ENCODE measurements at regions not wholly inside any gene's neighbourhood (a gene's known extent, or its start where the extent isn't known, plus 50 kb on each side); places are given as distances from the start of the nearest gene placed in this dataset.

GRCh38 chr4:54384563-54384962, 155.5 kb downstream of the PDGFRA start:
- no peak overlapping the region for H2AFZ ChIP-seq (ENCODE audit: control insufficient read depth, low read depth, low read length)
- no peaks in the 10 kb centered on the region for H3K79me2 ChIP-seq (ENCODE audit: control insufficient read depth, insufficient read depth, low read length)
- ChIA-PET SMC1A (ENCODE audit: uncharacterized antibody, unreplicated experiment) (no interaction called here), CTCF (interaction anchor here (2.1 kb wide), 1 partner anchor 56 kb away, joined by 7 read pairs; no protein-coding TSS in a partner anchor), RAD21 (ENCODE audit: unreplicated experiment) (no interaction called here), POLR2A (no interaction called here)
- intact Hi-C loops (cut with micrococcal nuclease; ENCODE audit: unreplicated experiment) (no loop called here), in situ Hi-C loops (cut with MboI) (no loop called here)
- no peaks in the 10 kb centered on the region for H3K4me1 ChIP-seq (ENCODE audit: control insufficient read depth, insufficient read depth, low read length)
- no TSS peak for BruUV-seq (replicated peaks)
- DNase-seq (ENCODE audit: low read depth, low spot score) (no peak), FAIRE-seq (no peak), ATAC-seq (peak; percentile 61)
- no peaks in the 10 kb centered on the region for H4K20me1 ChIP-seq (ENCODE audit: control insufficient read depth, insufficient read depth)
- TF ChIP-seq SMC3 (IDR thresholded peaks at IDR 0.05; ENCODE audit: borderline replicate concordance, low read length) (peak; percentile 15; the same call in 1 of the 2 replicates), PKNOX1 (IDR thresholded peaks at IDR 0.05) (no peak)
- TF ChIP-seq, protein P1, sequence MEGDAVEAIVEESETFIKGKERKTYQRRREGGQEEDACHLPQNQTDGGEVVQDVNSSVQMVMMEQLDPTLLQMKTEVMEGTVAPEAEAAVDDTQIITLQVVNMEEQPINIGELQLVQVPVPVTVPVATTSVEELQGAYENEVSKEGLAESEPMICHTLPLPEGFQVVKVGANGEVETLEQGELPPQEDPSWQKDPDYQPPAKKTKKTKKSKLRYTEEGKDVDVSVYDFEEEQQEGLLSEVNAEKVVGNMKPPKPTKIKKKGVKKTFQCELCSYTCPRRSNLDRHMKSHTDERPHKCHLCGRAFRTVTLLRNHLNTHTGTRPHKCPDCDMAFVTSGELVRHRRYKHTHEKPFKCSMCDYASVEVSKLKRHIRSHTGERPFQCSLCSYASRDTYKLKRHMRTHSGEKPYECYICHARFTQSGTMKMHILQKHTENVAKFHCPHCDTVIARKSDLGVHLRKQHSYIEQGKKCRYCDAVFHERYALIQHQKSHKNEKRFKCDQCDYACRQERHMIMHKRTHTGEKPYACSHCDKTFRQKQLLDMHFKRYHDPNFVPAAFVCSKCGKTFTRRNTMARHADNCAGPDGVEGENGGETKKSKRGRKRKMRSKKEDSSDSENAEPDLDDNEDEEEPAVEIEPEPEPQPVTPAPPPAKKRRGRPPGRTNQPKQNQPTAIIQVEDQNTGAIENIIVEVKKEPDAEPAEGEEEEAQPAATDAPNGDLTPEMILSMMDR (IDR thresholded peaks at IDR 0.05 in 2 of 3, conservative IDR thresholded peaks at IDR 0.05 in 1 of 3; ENCODE audit: control insufficient read depth in 2 of 3, extremely low read depth in 1 of 3, insufficient read depth in 1 of 3, low read depth in 3 of 3, low read length in 3 of 3) = peak in 2 of 3 experiments; percentile 10 to 29; a peak in 2 of 6 replicates
- H3K27ac ChIP-seq (ENCODE audit: control insufficient read depth, insufficient read depth) = no peak overlapping the region
- H3K4me3 ChIP-seq = no peak overlapping the region
- WGBS (ENCODE audit: insufficient coverage, insufficient replicate concordance, low lambda C conversion rate, missing lambda C conversion rate) = 2% methylated on average over 6 of the region's 6 CpGs
- H3K9ac ChIP-seq (ENCODE audit: control insufficient read depth, insufficient read depth, low read length) = no peak overlapping the region
- no peak overlapping the region for H3K4me2 ChIP-seq (ENCODE audit: control insufficient read depth, insufficient read depth)
- no peaks in the 10 kb centered on the region for H3K27me3 ChIP-seq (replicated peaks in 1 of 2; ENCODE audit: control insufficient read depth in 2 of 2, insufficient read depth in 2 of 2, low read length in 1 of 2)
- H3K36me3 ChIP-seq (ENCODE audit: control insufficient read depth in 2 of 2, insufficient read depth in 2 of 2, low read length in 1 of 2) = no peaks in the 10 kb centered on the region
- H3K9me3 ChIP-seq (replicated peaks; ENCODE audit: control insufficient read depth, insufficient read depth, low read length) = no peaks in the 10 kb centered on the region

Data from GM12878 (cell line).